PFSK-1 (cell line): ENCODE measurements at regions not wholly inside any gene's neighbourhood (a gene's known extent, or its start where the extent isn't known, plus 50 kb on each side); places are given as distances from the start of the nearest gene placed in this dataset.

Experiments
- POLR2AphosphoS5 ChIP-seq: IDR thresholded peaks from 2 replicates; pipeline ENCODE4 v1.6.1; 2012; ENCODE audit warnings: low read depth, mild to moderate bottlenecking, control low read depth, low read length, moderate library complexity
- SIN3A ChIP-seq: IDR thresholded peaks from 2 replicates; pipeline ENCODE4 v1.6.1; 2012; ENCODE audit warnings: mild to moderate bottlenecking, low read length, moderate library complexity, borderline replicate concordance; ENCODE audit not compliant: insufficient read depth
- TAF1 ChIP-seq: IDR thresholded peaks from 2 replicates; pipeline ENCODE4 v1.6.1; 2012; ENCODE audit warnings: low read length, control low read depth, borderline replicate concordance; ENCODE audit not compliant: insufficient read depth
- TF ChIP-seq, protein P1 (sequence below), 2 experiments: IDR thresholded peaks; 2 replicates each; pipeline versions ENCODE4 v1.6.1 to v1.8.0; 2011 to 2012; ENCODE audit warnings: low read depth in 2 of 2, low read length in 2 of 2, control low read depth in 1 of 2, inconsistent platforms in 1 of 2, mild to moderate bottlenecking in 1 of 2, moderate library complexity in 1 of 2; ENCODE audit not compliant: insufficient read depth in 1 of 2

DNA sequence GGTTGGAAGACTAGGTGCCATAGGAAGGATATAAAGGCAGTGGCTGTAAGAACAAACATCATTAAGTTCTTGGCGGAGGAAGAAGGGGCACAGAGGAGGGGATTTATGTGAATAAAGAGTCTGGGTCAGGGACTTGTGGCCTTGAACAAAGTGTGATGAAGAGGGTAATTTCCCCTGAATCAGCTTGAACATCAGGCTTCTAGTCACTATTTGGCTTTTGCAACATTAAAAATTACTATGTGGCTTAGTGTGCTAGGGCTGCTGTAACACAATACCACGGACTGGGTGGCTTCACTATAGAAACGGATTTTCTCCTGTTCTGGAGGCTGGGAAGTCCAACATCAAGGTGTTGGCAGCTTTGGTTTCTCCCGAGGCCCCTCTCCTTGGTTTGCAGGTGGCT, 70.5 kb upstream of the CNIH3 start:
- TF ChIP-seq, protein P1, sequence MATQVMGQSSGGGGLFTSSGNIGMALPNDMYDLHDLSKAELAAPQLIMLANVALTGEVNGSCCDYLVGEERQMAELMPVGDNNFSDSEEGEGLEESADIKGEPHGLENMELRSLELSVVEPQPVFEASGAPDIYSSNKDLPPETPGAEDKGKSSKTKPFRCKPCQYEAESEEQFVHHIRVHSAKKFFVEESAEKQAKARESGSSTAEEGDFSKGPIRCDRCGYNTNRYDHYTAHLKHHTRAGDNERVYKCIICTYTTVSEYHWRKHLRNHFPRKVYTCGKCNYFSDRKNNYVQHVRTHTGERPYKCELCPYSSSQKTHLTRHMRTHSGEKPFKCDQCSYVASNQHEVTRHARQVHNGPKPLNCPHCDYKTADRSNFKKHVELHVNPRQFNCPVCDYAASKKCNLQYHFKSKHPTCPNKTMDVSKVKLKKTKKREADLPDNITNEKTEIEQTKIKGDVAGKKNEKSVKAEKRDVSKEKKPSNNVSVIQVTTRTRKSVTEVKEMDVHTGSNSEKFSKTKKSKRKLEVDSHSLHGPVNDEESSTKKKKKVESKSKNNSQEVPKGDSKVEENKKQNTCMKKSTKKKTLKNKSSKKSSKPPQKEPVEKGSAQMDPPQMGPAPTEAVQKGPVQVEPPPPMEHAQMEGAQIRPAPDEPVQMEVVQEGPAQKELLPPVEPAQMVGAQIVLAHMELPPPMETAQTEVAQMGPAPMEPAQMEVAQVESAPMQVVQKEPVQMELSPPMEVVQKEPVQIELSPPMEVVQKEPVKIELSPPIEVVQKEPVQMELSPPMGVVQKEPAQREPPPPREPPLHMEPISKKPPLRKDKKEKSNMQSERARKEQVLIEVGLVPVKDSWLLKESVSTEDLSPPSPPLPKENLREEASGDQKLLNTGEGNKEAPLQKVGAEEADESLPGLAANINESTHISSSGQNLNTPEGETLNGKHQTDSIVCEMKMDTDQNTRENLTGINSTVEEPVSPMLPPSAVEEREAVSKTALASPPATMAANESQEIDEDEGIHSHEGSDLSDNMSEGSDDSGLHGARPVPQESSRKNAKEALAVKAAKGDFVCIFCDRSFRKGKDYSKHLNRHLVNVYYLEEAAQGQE (IDR thresholded peaks at IDR 0.05; ENCODE audit: insufficient read depth in 1 of 2, low read depth in 2 of 2, low read length in 2 of 2), result no peak
- TF ChIP-seq POLR2AphosphoS5 (no peak), SIN3A (no peak), TAF1 (no peak)
